GM21825 (cell line): ENCODE measurements at regions not wholly inside any gene's neighbourhood (a gene's known extent, or its start where the extent isn't known, plus 50 kb on each side); places are given as distances from the start of the nearest gene placed in this dataset.
A peak's percentile ranks its signal among the peaks of the same experiment; 100 is the strongest.
"Not testable (repeated sequence)": the region's sequence is repeated elsewhere in the genome, so short reads cannot be mapped to it uniquely, and the experiment has no call there.

Experiments
- ATAC-seq: cut with Tn5 transposase; IDR thresholded peaks from one replicate; pipeline ENCODE4 v1.9.1; 2021; ENCODE audit warnings: mild to moderate bottlenecking, moderate library complexity; ENCODE audit not compliant: unreplicated experiment

GRCh38 chr16:21533474-21533873 lies 65.9 kb upstream of the METTL9 start:
- not testable (repeated sequence) for ATAC-seq

GRCh38 chr16:21534561-21534960 lies 64.8 kb upstream of the METTL9 start:
- ATAC-seq, result not testable (repeated sequence)

- not testable (repeated sequence) for ATAC-seq
These were observed 64.2 kb upstream of the METTL9 start for GRCh38 chr16:21535201-21535600.

GRCh38 chr16:21536740-21537139 lies 62.6 kb upstream of the METTL9 start:
- ATAC-seq, result not testable (repeated sequence)

GRCh38 chr16:21537598-21537997 lies 61.8 kb upstream of the METTL9 start:
- not testable (repeated sequence) for ATAC-seq

DNA sequence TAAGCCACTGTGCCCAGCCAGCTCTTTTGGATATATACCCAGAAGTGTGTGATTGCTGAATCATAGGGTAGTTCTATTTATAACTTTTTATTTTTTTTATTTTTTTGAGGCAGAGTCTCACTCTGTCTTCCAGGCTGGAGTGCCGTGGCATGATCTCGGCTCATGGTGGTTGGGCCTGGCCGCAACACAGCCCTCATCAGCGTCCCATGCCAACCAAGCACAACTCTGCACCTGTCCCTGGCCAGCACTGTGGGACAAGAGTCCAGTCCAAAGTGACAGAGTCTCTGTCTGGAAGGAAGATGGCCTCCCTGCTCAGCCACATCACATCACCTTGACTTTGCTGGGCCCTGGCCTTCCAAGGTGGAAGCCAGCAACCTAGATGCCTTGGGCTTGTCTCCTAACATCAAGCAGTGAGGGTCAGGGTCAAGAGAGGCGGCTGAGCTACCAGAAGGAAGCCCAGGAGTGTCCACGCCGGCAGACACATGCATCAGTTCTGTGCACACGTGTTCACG lies 60.2 kb upstream of the METTL9 start:
- not testable (repeated sequence) for ATAC-seq

DNA sequence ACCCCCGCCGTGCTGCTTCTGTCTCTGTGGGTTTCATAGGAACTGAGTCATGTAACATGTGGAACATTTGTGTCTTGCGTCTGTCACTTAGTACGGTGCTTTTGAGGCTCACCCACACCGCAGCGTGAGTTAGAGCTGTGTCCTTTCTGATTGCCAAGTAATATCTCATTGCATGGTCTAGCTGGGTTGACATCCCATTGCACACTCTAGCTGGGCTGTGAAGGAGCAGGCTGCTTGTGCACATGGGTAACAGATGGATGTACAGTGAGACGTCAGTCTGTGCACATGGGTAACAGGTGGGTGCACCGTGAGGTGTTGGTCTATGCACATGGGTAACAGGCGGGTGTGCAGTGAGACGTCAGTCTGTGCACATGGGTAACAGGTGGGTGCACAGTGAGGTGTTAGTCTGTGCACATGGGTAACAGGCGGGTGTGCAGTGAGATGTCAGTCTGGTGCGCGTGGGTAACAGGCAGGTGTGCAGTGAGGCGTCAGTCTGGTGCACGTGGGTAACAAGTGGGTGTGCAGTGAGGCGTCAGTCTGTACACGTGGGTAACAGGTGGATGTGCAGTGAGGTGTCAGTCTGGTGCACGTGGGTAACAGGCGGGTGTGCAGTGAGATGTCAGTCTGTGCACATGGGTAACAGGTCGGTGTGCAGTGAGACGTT lies 58.5 kb upstream of the METTL9 start:
- peak; percentile 56 for ATAC-seq

DNA sequence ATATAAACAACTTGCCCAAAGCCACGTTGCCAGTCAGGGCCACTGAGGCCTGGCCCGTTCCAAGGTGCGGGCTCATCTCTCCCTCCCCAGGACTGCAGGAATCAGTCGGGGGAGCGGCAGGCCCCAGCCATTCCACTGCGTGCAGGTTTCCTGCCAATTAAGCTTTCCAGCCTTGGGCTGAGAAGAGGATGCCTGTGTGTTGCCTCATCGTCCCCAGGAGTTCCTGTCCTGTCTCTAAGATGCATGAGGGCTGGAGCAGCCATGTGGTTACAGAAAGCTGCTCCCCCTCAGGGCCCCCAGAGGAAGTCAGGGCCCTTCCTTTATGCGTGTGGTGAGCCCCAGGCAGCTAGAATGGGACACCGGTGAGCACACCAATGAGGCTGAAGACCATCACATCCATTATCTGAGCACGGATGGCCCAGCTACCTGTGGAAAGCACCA lies 57.7 kb upstream of the METTL9 start:
- peak; percentile 45 for ATAC-seq

GRCh38 chr16:21542075-21542474 lies 57.3 kb upstream of the METTL9 start:
- not testable (repeated sequence) for ATAC-seq

GRCh38 chr16:21542491-21543124 lies 56.8 kb upstream of the METTL9 start:
- ATAC-seq, result not testable (repeated sequence)

DNA sequence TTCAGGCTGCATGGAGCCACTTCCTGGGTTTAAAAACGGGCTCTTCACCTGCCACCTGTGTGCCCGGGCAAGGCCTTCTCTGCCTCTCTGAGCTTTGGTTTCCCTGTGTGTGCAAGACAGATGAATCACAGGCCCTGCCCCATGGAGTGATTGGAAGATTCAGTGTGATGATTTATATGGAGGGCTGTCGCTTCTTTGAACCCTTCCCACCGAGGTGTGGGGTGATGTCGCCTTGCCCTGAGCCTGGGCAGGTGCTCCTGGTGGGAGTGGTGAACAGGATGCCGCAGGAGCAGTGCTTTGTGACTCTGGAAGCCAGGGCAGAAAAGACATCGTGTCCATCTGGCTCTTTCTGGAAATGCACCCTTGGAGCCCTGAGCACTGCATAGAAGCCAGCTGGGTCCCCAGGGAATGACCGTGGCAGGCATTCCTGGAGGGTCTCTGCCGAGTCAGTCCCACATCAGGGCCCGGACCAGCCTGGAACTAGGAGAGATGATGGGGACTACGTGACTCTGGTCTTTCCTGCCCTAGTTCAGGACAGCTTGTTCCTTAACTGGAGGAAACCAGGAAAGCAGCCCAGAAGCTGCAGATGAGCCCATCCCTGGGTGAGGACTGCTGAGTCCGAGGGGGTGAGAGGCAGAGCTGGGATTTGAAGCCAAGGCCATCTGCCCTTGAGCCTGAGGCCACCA lies 56.1 kb upstream of the METTL9 start:
- not testable (repeated sequence) for ATAC-seq

DNA sequence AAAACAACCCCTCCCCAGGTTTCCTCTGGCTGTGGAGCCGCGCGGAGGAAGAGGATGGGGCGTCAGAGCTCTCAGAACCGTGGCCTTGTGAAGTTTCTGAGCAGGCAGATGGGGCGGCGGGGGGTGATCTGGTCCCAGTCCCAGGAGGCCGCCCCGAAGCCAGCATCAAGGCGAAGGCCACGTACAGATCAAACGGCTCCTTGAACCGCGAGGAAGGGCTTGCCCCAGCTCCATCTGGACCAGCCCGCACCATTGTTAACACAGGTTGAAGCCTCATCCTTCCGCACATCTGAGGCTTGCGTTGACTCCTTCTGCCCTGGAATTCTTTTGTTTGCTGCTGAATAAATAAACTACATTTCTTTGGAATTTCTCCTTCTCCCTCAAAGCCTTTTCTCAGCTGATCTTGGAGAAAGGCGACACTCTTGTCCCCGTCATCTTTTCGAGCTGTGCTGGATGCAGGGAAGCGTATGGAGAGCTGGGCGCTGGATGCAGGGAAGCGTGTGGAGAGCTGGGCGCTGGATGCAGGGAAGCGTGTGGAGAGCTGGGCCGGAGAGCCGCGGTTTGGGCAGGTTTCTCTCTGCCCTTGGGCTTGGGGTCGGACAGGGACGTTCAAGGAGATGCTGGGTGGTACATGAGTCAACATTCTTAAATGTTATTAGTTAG lies 53.6 kb upstream of the METTL9 start:
- ATAC-seq, result not testable (repeated sequence)

DNA sequence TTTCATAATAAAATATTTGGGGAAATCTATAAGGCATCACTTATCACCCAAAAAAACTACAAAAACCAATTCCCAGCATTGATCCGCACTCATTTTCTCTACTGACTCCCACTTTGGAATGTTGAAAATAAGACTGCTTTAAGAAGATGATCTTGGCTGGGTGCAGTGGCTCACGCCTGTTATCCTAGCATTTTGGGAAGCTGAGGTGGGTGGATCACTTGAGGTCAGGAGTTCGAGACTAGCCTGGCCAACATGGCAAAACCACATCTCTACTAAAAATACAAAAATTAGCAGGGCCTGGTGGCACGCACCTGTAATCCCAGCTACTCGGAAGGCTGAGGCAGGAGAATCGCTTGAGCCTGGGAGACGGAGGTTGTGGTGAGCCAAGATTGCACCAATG lies 50.0 kb upstream of the METTL9 start:
- ATAC-seq, result not testable (repeated sequence)
